ENCODE measurements at regions not wholly inside any gene's neighbourhood (a gene's known extent, or its start where the extent isn't known, plus 50 kb on each side); places are given as distances from the start of the nearest gene placed in this dataset.

GRCh38 chr13:85434927-85435326 is 364.3 kb downstream of the SLITRK6 start:
- Histone ChIP-seq H3K4me2 (ENCODE audit: low read depth, low read length, poor library complexity, severe bottlenecking) (no peak overlapping the region), H3K4me3 (ENCODE audit: low read length, poor library complexity, severe bottlenecking) (no peak overlapping the region), H2AFZ (ENCODE audit: low read length) (no peak overlapping the region), H3K4me1 (ENCODE audit: insufficient read depth, low read length, poor library complexity, severe bottlenecking) (no peaks in the 10 kb centered on the region), H3K9ac (ENCODE audit: low read depth, low read length, poor library complexity, severe bottlenecking) (no peak overlapping the region), H3K36me3 (ENCODE audit: insufficient read depth, low read length) (no peaks in the 10 kb centered on the region), H3K79me2 (ENCODE audit: insufficient read depth, low read length) (no peaks in the 10 kb centered on the region), H3K27me3 (ENCODE audit: insufficient read depth, low read length, poor library complexity, severe bottlenecking) (no peaks in the 10 kb centered on the region), H3F3A (ENCODE audit: low read depth) (no peaks in the 10 kb centered on the region), H3K9me3 (ENCODE audit: insufficient read depth, low read depth, low read length) (peaks cover 6% of the 10 kb centered on the region; the same call in 1 of the 2 replicates), H4K20me1 (ENCODE audit: insufficient read depth, low read length, poor library complexity, severe bottlenecking) (no peaks in the 10 kb centered on the region), H3K9me2 (replicated peaks; ENCODE audit: low read depth, low read length) (no peaks in the 10 kb centered on the region)
- no peak for TF ChIP-seq CTCF (conservative IDR thresholded peaks at IDR 0.05; ENCODE audit: low read length)
- TF ChIP-seq EZH2phosphoT487 (IDR thresholded peaks at IDR 0.05; ENCODE audit: borderline replicate concordance) = no peak

- H3K4me1 ChIP-seq (ENCODE audit: insufficient read depth, low read length, poor library complexity, severe bottlenecking) = no peaks in the 10 kb centered on the region
- no peak overlapping the region for H3K4me2 ChIP-seq (ENCODE audit: low read depth, low read length, poor library complexity, severe bottlenecking)
- H3F3A ChIP-seq (ENCODE audit: low read depth) = no peaks in the 10 kb centered on the region
- H2AFZ ChIP-seq (ENCODE audit: low read length) = no peak overlapping the region
- no peaks in the 10 kb centered on the region for H3K27me3 ChIP-seq (ENCODE audit: insufficient read depth, low read length, poor library complexity, severe bottlenecking)
- H4K20me1 ChIP-seq (ENCODE audit: insufficient read depth, low read length, poor library complexity, severe bottlenecking) = no peaks in the 10 kb centered on the region
- TF ChIP-seq EZH2phosphoT487 (IDR thresholded peaks at IDR 0.05; ENCODE audit: borderline replicate concordance) = no peak
- no peak for TF ChIP-seq CTCF (conservative IDR thresholded peaks at IDR 0.05; ENCODE audit: low read length)
- H3K36me3 ChIP-seq (ENCODE audit: insufficient read depth, low read length) = no peaks in the 10 kb centered on the region
- no peaks in the 10 kb centered on the region for H3K79me2 ChIP-seq (ENCODE audit: insufficient read depth, low read length)
- H3K9ac ChIP-seq (ENCODE audit: low read depth, low read length, poor library complexity, severe bottlenecking) = no peak overlapping the region
- H3K9me3 ChIP-seq (ENCODE audit: insufficient read depth, low read depth, low read length) = peaks cover 6% of the 10 kb centered on the region; the same call in 1 of the 2 replicates
- no peaks in the 10 kb centered on the region for H3K9me2 ChIP-seq (replicated peaks; ENCODE audit: low read depth, low read length)
- H3K4me3 ChIP-seq (ENCODE audit: low read length, poor library complexity, severe bottlenecking) = no peak overlapping the region
These were observed 366.3 kb downstream of the SLITRK6 start for GRCh38 chr13:85432881-85433280.

- no peaks in the 10 kb centered on the region for H3K36me3 ChIP-seq (ENCODE audit: insufficient read depth, low read length)
- no peak overlapping the region for H3K4me2 ChIP-seq (ENCODE audit: low read depth, low read length, poor library complexity, severe bottlenecking)
- H3K4me3 ChIP-seq (ENCODE audit: low read length, poor library complexity, severe bottlenecking) = no peak overlapping the region
- no peaks in the 10 kb centered on the region for H3K4me1 ChIP-seq (ENCODE audit: insufficient read depth, low read length, poor library complexity, severe bottlenecking)
- H3K9me3 ChIP-seq (ENCODE audit: insufficient read depth, low read depth, low read length) = peaks cover 6% of the 10 kb centered on the region; the same call in 1 of the 2 replicates
- no peaks in the 10 kb centered on the region for H3K79me2 ChIP-seq (ENCODE audit: insufficient read depth, low read length)
- TF ChIP-seq CTCF (conservative IDR thresholded peaks at IDR 0.05; ENCODE audit: low read length) (no peak), EZH2phosphoT487 (IDR thresholded peaks at IDR 0.05; ENCODE audit: borderline replicate concordance) (no peak)
- H3K27me3 ChIP-seq (ENCODE audit: insufficient read depth, low read length, poor library complexity, severe bottlenecking) = no peaks in the 10 kb centered on the region
- H2AFZ ChIP-seq (ENCODE audit: low read length) = no peak overlapping the region
- H3K9ac ChIP-seq (ENCODE audit: low read depth, low read length, poor library complexity, severe bottlenecking) = no peak overlapping the region
- no peaks in the 10 kb centered on the region for H3K9me2 ChIP-seq (replicated peaks; ENCODE audit: low read depth, low read length)
- no peaks in the 10 kb centered on the region for H3F3A ChIP-seq (ENCODE audit: low read depth)
- H4K20me1 ChIP-seq (ENCODE audit: insufficient read depth, low read length, poor library complexity, severe bottlenecking) = no peaks in the 10 kb centered on the region
These were observed 367.5 kb downstream of the SLITRK6 start for GRCh38 chr13:85431720-85432119.
